HL-60 (cell line): ENCODE measurements at regions not wholly inside any gene's neighbourhood (a gene's known extent, or its start where the extent isn't known, plus 50 kb on each side); places are given as distances from the start of the nearest gene placed in this dataset.
A peak's percentile ranks its signal among the peaks of the same experiment; 100 is the strongest.

Experiments used
- DNase-seq, 2 experiments: peaks; one replicate each; pipeline ENCODE4 v3.0.0-alpha.2; 2010 to 2020; ENCODE audit warnings: low read depth in 1 of 2, low spot score in 1 of 2
- H3K27ac ChIP-seq: fragments of 250-450 bp; sonication (Bioruptor Pico); replicated peaks from 2 replicates; pipeline ENCODE4 v1.5.1; 2020; ENCODE audit warnings: mild to moderate bottlenecking, moderate library complexity
- H3K27me3 ChIP-seq: fragments of 250-450 bp; sonication (Bioruptor Pico); 2 replicates; pipeline ENCODE4 v1.5.1; 2021; ENCODE audit warnings: mild to moderate bottlenecking, moderate library complexity; ENCODE audit not compliant: insufficient read depth, poor library complexity, severe bottlenecking
- H3K4me3 ChIP-seq: replicated peaks from 2 replicates; pipeline ENCODE4 v1.5.1; 2011; ENCODE audit warnings: mild to moderate bottlenecking, control low read depth, low read length; ENCODE audit not compliant: insufficient read depth
- GABPA ChIP-seq: IDR thresholded peaks from 2 replicates; pipeline ENCODE4 v1.6.1; 2012; ENCODE audit warnings: low read depth
- POLR2AphosphoS5 ChIP-seq: IDR thresholded peaks from 2 replicates; pipeline ENCODE4 v1.6.1; 2012; ENCODE audit warnings: low read depth
- SPI1 ChIP-seq: IDR thresholded peaks from 2 replicates; pipeline ENCODE4 v1.6.1; 2012; ENCODE audit warnings: low read depth, mild to moderate bottlenecking, borderline replicate concordance
- TF ChIP-seq, protein P1 (sequence below): IDR thresholded peaks from 2 replicates; pipeline ENCODE4 v1.6.1; 2012; ENCODE audit warnings: low read depth; ENCODE audit not compliant: insufficient replicate concordance
- TF ChIP-seq, protein P2 (sequence below): IDR thresholded peaks from one replicate; pipeline ENCODE4 v1.5.1; 2011; ENCODE audit warnings: low read length, control low read depth, inconsistent platforms; ENCODE audit not compliant: insufficient read depth

DNA sequence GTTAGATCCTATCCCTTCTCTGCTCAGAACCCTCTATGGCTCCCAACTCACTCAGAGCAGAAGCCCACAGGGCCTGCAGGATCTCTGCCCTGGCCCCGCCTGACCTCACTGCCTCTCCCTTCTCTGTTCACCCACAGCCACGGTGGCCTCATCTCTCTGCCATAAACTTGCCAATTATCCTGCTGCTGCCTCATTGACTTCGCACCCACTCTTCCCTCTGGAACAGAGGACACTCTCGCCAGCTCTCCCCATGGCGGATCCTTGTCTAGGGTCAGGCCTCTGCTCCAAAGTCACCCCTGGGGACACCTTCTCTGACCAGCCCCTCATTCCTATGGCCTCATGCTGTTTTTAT is 86.4 kb downstream of the CEBPB start:
- TF ChIP-seq GABPA, result no peak
- TF ChIP-seq, protein P1, sequence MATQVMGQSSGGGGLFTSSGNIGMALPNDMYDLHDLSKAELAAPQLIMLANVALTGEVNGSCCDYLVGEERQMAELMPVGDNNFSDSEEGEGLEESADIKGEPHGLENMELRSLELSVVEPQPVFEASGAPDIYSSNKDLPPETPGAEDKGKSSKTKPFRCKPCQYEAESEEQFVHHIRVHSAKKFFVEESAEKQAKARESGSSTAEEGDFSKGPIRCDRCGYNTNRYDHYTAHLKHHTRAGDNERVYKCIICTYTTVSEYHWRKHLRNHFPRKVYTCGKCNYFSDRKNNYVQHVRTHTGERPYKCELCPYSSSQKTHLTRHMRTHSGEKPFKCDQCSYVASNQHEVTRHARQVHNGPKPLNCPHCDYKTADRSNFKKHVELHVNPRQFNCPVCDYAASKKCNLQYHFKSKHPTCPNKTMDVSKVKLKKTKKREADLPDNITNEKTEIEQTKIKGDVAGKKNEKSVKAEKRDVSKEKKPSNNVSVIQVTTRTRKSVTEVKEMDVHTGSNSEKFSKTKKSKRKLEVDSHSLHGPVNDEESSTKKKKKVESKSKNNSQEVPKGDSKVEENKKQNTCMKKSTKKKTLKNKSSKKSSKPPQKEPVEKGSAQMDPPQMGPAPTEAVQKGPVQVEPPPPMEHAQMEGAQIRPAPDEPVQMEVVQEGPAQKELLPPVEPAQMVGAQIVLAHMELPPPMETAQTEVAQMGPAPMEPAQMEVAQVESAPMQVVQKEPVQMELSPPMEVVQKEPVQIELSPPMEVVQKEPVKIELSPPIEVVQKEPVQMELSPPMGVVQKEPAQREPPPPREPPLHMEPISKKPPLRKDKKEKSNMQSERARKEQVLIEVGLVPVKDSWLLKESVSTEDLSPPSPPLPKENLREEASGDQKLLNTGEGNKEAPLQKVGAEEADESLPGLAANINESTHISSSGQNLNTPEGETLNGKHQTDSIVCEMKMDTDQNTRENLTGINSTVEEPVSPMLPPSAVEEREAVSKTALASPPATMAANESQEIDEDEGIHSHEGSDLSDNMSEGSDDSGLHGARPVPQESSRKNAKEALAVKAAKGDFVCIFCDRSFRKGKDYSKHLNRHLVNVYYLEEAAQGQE, result no peak
- no peak for TF ChIP-seq POLR2AphosphoS5
- TF ChIP-seq SPI1, result no peak
- TF ChIP-seq, protein P2, sequence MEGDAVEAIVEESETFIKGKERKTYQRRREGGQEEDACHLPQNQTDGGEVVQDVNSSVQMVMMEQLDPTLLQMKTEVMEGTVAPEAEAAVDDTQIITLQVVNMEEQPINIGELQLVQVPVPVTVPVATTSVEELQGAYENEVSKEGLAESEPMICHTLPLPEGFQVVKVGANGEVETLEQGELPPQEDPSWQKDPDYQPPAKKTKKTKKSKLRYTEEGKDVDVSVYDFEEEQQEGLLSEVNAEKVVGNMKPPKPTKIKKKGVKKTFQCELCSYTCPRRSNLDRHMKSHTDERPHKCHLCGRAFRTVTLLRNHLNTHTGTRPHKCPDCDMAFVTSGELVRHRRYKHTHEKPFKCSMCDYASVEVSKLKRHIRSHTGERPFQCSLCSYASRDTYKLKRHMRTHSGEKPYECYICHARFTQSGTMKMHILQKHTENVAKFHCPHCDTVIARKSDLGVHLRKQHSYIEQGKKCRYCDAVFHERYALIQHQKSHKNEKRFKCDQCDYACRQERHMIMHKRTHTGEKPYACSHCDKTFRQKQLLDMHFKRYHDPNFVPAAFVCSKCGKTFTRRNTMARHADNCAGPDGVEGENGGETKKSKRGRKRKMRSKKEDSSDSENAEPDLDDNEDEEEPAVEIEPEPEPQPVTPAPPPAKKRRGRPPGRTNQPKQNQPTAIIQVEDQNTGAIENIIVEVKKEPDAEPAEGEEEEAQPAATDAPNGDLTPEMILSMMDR, result no peak
- Histone ChIP-seq H3K4me3 (peak overlapping the region; percentile 28), H3K27me3 (no peaks in the 10 kb centered on the region), H3K27ac (peak overlapping the region; percentile 76; the same call in 1 of the 2 replicates)
- DNase-seq, result no peak

DNA sequence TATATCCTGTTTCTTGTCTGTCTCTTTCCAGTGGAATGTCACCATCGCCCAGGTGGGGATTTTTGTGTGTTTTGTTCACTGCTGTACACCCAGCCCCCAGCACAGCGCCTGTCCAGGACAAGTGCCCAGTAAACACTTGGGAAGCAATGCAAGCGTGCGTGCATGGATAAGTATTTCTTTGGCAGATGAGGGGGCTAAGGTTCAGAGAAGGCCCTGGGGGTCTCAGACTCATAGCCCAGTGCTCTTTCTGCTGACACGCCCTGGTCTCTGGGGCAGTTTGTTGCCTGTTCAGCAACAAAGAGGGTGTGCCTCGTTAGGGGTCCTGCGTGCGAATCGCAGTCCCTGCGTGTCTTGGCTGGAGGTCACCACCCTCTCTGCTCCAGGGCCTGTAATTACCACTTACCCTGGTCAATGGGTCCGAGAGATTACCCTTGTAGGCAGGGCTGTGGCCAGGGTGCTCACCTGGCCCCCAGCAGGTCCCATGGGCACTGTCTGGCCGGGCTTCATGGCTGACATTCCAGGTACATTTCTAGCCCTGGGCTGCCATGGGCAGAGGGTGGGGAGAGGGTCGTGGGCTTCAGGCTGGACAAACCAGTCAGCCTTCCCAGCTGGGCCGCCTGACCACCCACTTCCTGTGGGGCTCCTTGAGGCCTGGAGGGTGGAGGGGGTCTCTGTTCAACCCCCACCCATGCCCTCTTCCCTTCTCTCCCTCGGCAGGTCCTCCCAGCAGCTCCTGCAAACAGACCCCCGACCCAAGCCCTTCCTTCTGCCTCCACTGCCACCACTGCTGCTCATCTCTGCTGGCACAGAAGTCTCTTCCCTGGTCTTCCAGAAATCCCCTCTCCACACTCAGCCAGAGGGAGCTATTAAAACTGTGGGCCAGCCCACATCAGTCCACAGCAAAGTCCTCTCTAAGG is 87.1 kb downstream of the CEBPB start:
- Histone ChIP-seq H3K4me3 (no peak overlapping the region), H3K27me3 (no peaks in the 10 kb centered on the region), H3K27ac (peak overlapping the region; percentile 76; the same call in 1 of the 2 replicates)
- no peak for DNase-seq
- no peak for TF ChIP-seq POLR2AphosphoS5
- TF ChIP-seq, protein P2, result no peak

DNA sequence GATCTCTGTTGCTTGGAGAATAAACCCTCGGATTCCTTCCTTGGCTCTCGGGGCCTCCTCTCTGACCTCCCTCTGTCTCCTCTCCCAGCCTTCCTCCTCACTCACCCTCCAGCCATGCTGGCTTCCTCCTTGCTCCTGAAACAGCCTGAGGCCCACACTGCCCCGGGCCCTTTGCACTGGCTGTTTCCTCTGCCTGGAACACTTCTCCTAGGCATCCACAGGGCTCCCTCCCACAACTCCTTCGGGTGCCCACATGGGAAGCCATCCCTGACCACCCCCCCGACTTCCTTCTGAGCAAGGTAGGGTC is 87.7 kb downstream of the CEBPB start:
- Histone ChIP-seq H3K4me3 (no peak overlapping the region), H3K27ac (no peak overlapping the region), H3K27me3 (no peaks in the 10 kb centered on the region)
- DNase-seq, result no peak
- TF ChIP-seq POLR2AphosphoS5, result no peak
- TF ChIP-seq, protein P1, result no peak
- TF ChIP-seq, protein P2, result no peak
- TF ChIP-seq GABPA, result no peak
- TF ChIP-seq SPI1, result no peak
